ENCODE measurements at regions not wholly inside any gene's neighbourhood (a gene's known extent, or its start where the extent isn't known, plus 50 kb on each side); places are given as distances from the start of the nearest gene placed in this dataset.

DNA sequence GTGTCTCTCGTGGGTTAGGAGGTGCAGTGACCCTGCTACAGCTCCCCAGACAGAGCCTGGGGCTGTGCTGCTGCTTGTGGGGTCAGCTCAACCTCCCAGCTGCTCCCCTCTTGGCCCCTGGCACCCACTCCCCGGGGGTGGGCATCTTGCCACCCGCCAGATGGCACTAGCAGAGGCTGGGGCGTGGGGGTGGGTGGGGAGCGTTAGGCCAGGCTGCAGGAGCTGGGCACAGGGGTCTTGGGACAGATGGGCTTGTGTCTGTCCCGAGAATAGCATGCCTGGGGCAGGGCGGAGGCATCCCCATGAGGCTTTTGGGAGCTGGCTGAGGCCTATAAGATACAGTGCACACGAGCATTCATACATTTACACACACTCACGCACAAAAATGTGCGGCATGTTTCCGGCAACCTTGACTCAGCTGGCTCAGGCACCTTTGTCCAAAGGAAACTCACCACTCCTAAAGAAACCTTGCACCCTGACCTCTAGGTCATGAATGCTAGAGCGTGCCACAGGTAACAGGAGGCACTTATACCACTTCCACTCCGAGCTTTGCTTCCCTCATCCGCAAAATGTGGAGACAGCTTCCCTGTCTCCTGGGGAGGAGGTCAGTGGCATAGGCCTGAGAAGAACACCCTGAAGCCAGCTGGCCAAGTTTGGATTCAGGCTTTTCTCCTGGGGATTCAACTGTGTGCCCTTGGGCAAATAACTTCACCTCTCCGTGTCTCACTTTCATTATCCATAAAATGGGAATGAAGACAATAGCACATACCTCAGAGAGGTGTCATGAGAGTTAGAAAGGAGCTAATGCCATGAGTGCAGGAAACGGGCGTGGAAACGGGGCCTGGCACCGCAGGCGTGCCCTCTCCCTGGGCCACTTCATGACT lies 78.9 kb upstream of the LHX1 start:
- no peak for DNase-seq (ENCODE audit: low read depth)
- no peak overlapping the region for H3K4me3 ChIP-seq (ENCODE audit: low read length)
- TF ChIP-seq, protein P1, sequence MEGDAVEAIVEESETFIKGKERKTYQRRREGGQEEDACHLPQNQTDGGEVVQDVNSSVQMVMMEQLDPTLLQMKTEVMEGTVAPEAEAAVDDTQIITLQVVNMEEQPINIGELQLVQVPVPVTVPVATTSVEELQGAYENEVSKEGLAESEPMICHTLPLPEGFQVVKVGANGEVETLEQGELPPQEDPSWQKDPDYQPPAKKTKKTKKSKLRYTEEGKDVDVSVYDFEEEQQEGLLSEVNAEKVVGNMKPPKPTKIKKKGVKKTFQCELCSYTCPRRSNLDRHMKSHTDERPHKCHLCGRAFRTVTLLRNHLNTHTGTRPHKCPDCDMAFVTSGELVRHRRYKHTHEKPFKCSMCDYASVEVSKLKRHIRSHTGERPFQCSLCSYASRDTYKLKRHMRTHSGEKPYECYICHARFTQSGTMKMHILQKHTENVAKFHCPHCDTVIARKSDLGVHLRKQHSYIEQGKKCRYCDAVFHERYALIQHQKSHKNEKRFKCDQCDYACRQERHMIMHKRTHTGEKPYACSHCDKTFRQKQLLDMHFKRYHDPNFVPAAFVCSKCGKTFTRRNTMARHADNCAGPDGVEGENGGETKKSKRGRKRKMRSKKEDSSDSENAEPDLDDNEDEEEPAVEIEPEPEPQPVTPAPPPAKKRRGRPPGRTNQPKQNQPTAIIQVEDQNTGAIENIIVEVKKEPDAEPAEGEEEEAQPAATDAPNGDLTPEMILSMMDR (conservative IDR thresholded peaks at IDR 0.05; ENCODE audit: low read depth, low read length) = no peak

- TF ChIP-seq, protein P1 (conservative IDR thresholded peaks at IDR 0.05; ENCODE audit: low read depth, low read length) = no peak
- H3K4me3 ChIP-seq (ENCODE audit: low read length) = no peak overlapping the region
- DNase-seq (ENCODE audit: low read depth) = no peak
These were observed 78.3 kb upstream of the LHX1 start for GRCh38 chr17:36859003-36859300.

- no peak for DNase-seq (ENCODE audit: low read depth)
- H3K4me3 ChIP-seq (ENCODE audit: low read length) = no peak overlapping the region
- TF ChIP-seq, protein P1 (conservative IDR thresholded peaks at IDR 0.05; ENCODE audit: low read depth, low read length) = no peak
These were observed 77.6 kb upstream of the LHX1 start for GRCh38 chr17:36859706-36860105.

GRCh38 chr17:36861531-36861930 lies 75.7 kb upstream of the LHX1 start:
- TF ChIP-seq, protein P1 (conservative IDR thresholded peaks at IDR 0.05; ENCODE audit: low read depth, low read length) = no peak
- no peak for DNase-seq (ENCODE audit: low read depth)
- no peak overlapping the region for H3K4me3 ChIP-seq (ENCODE audit: low read length)

- H3K4me3 ChIP-seq (ENCODE audit: low read length) = no peak overlapping the region
- TF ChIP-seq, protein P1 (conservative IDR thresholded peaks at IDR 0.05; ENCODE audit: low read depth, low read length) = no peak
- DNase-seq (ENCODE audit: low read depth) = no peak
These were observed 75.0 kb upstream of the LHX1 start for GRCh38 chr17:36862116-36862920.

DNA sequence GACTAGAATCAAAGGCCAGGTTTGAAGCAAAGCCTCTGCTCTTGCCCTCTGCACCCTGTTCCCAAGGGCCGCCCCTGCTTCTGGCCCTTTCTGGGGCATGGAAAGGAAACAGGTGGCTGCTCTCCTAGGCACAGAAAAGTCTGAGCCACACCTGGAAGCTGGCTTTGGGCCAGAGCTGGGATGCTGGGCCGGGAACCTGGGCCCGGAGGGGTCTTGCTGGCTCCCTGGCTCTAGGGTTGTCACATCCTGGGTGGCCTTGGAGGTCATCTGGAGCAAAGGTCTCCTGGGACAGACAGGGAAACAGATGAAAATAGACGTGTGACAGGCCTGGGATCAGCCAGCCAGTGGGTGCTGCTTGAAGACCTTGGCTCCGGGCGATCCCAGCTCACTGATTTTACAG lies 74.1 kb upstream of the LHX1 start:
- H3K4me3 ChIP-seq (ENCODE audit: low read length) = no peak overlapping the region
- DNase-seq (ENCODE audit: low read depth) = no peak
- TF ChIP-seq, protein P1 (conservative IDR thresholded peaks at IDR 0.05; ENCODE audit: low read depth, low read length) = no peak

Data from retinal pigment epithelial cell (primary cell).